ENCODE measurements at regions not wholly inside any gene's neighbourhood (a gene's known extent, or its start where the extent isn't known, plus 50 kb on each side); places are given as distances from the start of the nearest gene placed in this dataset.

GRCh38 chr3:139729300-139729699 lies 51.5 kb upstream of the NMNAT3 start:
- TF ChIP-seq POLR2A (IDR thresholded peaks at IDR 0.05) (no peak), POLR2AphosphoS5 (IDR thresholded peaks at IDR 0.05; ENCODE audit: insufficient read depth in 1 of 2, low read depth in 1 of 2) (no peak)
- TF ChIP-seq, protein P1, sequence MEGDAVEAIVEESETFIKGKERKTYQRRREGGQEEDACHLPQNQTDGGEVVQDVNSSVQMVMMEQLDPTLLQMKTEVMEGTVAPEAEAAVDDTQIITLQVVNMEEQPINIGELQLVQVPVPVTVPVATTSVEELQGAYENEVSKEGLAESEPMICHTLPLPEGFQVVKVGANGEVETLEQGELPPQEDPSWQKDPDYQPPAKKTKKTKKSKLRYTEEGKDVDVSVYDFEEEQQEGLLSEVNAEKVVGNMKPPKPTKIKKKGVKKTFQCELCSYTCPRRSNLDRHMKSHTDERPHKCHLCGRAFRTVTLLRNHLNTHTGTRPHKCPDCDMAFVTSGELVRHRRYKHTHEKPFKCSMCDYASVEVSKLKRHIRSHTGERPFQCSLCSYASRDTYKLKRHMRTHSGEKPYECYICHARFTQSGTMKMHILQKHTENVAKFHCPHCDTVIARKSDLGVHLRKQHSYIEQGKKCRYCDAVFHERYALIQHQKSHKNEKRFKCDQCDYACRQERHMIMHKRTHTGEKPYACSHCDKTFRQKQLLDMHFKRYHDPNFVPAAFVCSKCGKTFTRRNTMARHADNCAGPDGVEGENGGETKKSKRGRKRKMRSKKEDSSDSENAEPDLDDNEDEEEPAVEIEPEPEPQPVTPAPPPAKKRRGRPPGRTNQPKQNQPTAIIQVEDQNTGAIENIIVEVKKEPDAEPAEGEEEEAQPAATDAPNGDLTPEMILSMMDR (IDR thresholded peaks at IDR 0.05) = no peak
